ENCODE measurements at regions not wholly inside any gene's neighbourhood (a gene's known extent, or its start where the extent isn't known, plus 50 kb on each side); places are given as distances from the start of the nearest gene placed in this dataset.
"Not testable (repeated sequence)": the region's sequence is repeated elsewhere in the genome, so short reads cannot be mapped to it uniquely, and the experiment has no call there.

- CTCF ChIA-PET = interaction anchor here (1.6 kb wide), 1 partner anchor 47 kb away, joined by 3 read pairs; no protein-coding TSS in a partner anchor
- no peak for DNase-seq (ENCODE audit: extremely low spot score)
Measured at GRCh38 chr3:61429106-61429505, 132.3 kb upstream of the PTPRG start.

GRCh38 chr3:61434901-61435300 lies 126.5 kb upstream of the PTPRG start:
- POLR2A ChIA-PET; CTCF ChIA-PET; DNase-seq (ENCODE audit: extremely low spot score): not testable (repeated sequence)

More at GRCh38 chr3:61429106-61429505, 132.3 kb upstream of the PTPRG start:
- no peak for TF ChIP-seq CTCF (IDR thresholded peaks at IDR 0.05; ENCODE audit: control extremely low read depth, extremely low read depth, low read depth, missing control alignments)
- POLR2A ChIA-PET = interaction anchor here (0.6 kb wide), 1 partner anchor 30 kb away, joined by 3 read pairs; no protein-coding TSS in a partner anchor

GRCh38 chr3:61435361-61435760 lies 126.0 kb upstream of the PTPRG start:
- POLR2A ChIA-PET; CTCF ChIA-PET; DNase-seq (ENCODE audit: extremely low spot score): not testable (repeated sequence)

- ChIA-PET POLR2A (no interaction called here), CTCF (interaction anchor here (1.4 to 1.5 kb wide), 2 partner anchors 11 to 14 kb away, joined by 3 read pairs; no protein-coding TSS in a partner anchor)
- TF ChIP-seq CTCF (IDR thresholded peaks at IDR 0.05; ENCODE audit: control extremely low read depth, extremely low read depth, low read depth, missing control alignments) = no peak
- DNase-seq (ENCODE audit: extremely low spot score) = no peak
Measured at GRCh38 chr3:61438253-61439121, 122.9 kb upstream of the PTPRG start.

- CTCF ChIA-PET = interaction anchor here (1.5 kb wide), 1 partner anchor 14 kb away, joined by 3 read pairs; no protein-coding TSS in a partner anchor
- DNase-seq (ENCODE audit: extremely low spot score) = no peak
- no peak for TF ChIP-seq CTCF (IDR thresholded peaks at IDR 0.05; ENCODE audit: control extremely low read depth, extremely low read depth, low read depth, missing control alignments)
- POLR2A ChIA-PET = no interaction called here
Measured at GRCh38 chr3:61439122-61439458, 122.3 kb upstream of the PTPRG start.

GRCh38 chr3:61442696-61443095 lies 118.7 kb upstream of the PTPRG start:
- ChIA-PET POLR2A (no interaction called here), CTCF (interaction anchor here (0.6 kb wide), 1 partner anchor 1409 kb away, joined by 3 read pairs; no protein-coding TSS in a partner anchor)
- no peak for DNase-seq (ENCODE audit: extremely low spot score)
- no peak for TF ChIP-seq CTCF (IDR thresholded peaks at IDR 0.05; ENCODE audit: control extremely low read depth, extremely low read depth, low read depth, missing control alignments)

GRCh38 chr3:61443886-61444285 lies 117.5 kb upstream of the PTPRG start:
- ChIA-PET POLR2A (no interaction called here), CTCF (interaction anchor here (1.2 kb wide), 1 partner anchor 17 kb away, joined by 4 read pairs; no protein-coding TSS in a partner anchor)
- no peak for DNase-seq (ENCODE audit: extremely low spot score)
- no peak for TF ChIP-seq CTCF (IDR thresholded peaks at IDR 0.05; ENCODE audit: control extremely low read depth, extremely low read depth, low read depth, missing control alignments)
